ENCODE measurements at regions not wholly inside any gene's neighbourhood (a gene's known extent, or its start where the extent isn't known, plus 50 kb on each side); places are given as distances from the start of the nearest gene placed in this dataset.
A peak's percentile ranks its signal among the peaks of the same experiment; 100 is the strongest.

- Histone ChIP-seq H3K9me3 (ENCODE audit: low read depth, low read length) (no peaks in the 10 kb centered on the region), H3K4me1 (ENCODE audit: insufficient read depth, low read length) (peaks cover 11% of the 10 kb centered on the region), H4K20me1 (ENCODE audit: insufficient read depth, low read length) (no peaks in the 10 kb centered on the region), H3K4me2 (ENCODE audit: insufficient read depth, low read length) (no peak overlapping the region), H3K79me2 (ENCODE audit: insufficient read depth, low read length) (no peaks in the 10 kb centered on the region), H3K27me3 (ENCODE audit: insufficient read depth, low read length) (no peaks in the 10 kb centered on the region), H3K4me3 (ENCODE audit: insufficient read depth, low read length) (no peak overlapping the region), H3K27ac (ENCODE audit: low read depth, low read length) (no peak overlapping the region), H2AFZ (ENCODE audit: low read length) (no peak overlapping the region), H3K36me3 (ENCODE audit: insufficient read depth, low read length) (no peaks in the 10 kb centered on the region)
- DNase-seq (ENCODE audit: insufficient read length, low spot score, missing footprints), result no peak
- TF ChIP-seq CTCF (IDR thresholded peaks at IDR 0.05; ENCODE audit: extremely low read depth, low read depth, low read length), result no peak
Observed at GRCh38 chr13:29917650-29918049, 67.2 kb upstream of the UBL3 start.

- no peaks in the 10 kb centered on the region for H3K9me3 ChIP-seq (ENCODE audit: low read depth, low read length)
- no peaks in the 10 kb centered on the region for H3K27me3 ChIP-seq (ENCODE audit: insufficient read depth, low read length)
- no peaks in the 10 kb centered on the region for H3K79me2 ChIP-seq (ENCODE audit: insufficient read depth, low read length)
- H4K20me1 ChIP-seq (ENCODE audit: insufficient read depth, low read length), result no peaks in the 10 kb centered on the region
- DNase-seq (ENCODE audit: insufficient read length, low spot score, missing footprints), result no peak
- H3K27ac ChIP-seq (ENCODE audit: low read depth, low read length), result no peak overlapping the region
- no peak for TF ChIP-seq CTCF (IDR thresholded peaks at IDR 0.05; ENCODE audit: extremely low read depth, low read depth, low read length)
- H3K4me1 ChIP-seq (ENCODE audit: insufficient read depth, low read length), result peaks cover 15% of the 10 kb centered on the region
- H3K4me3 ChIP-seq (ENCODE audit: insufficient read depth, low read length), result no peak overlapping the region
- H3K36me3 ChIP-seq (ENCODE audit: insufficient read depth, low read length), result no peaks in the 10 kb centered on the region
- H2AFZ ChIP-seq (ENCODE audit: low read length), result no peak overlapping the region
- no peak overlapping the region for H3K4me2 ChIP-seq (ENCODE audit: insufficient read depth, low read length)
Observed at GRCh38 chr13:29914581-29914980, 64.2 kb upstream of the UBL3 start.

GRCh38 chr13:29911781-29912418, 61.5 kb upstream of the UBL3 start:
- no peak for TF ChIP-seq CTCF (IDR thresholded peaks at IDR 0.05; ENCODE audit: extremely low read depth, low read depth, low read length)
- no peak overlapping the region for H2AFZ ChIP-seq (ENCODE audit: low read length)
- no peak for DNase-seq (ENCODE audit: insufficient read length, low spot score, missing footprints)
- no peak overlapping the region for H3K4me2 ChIP-seq (ENCODE audit: insufficient read depth, low read length)
- H4K20me1 ChIP-seq (ENCODE audit: insufficient read depth, low read length), result no peaks in the 10 kb centered on the region
- no peaks in the 10 kb centered on the region for H3K27me3 ChIP-seq (ENCODE audit: insufficient read depth, low read length)
- H3K79me2 ChIP-seq (ENCODE audit: insufficient read depth, low read length), result no peaks in the 10 kb centered on the region
- no peaks in the 10 kb centered on the region for H3K9me3 ChIP-seq (ENCODE audit: low read depth, low read length)
- no peak overlapping the region for H3K27ac ChIP-seq (ENCODE audit: low read depth, low read length)
- H3K4me3 ChIP-seq (ENCODE audit: insufficient read depth, low read length), result no peak overlapping the region
- H3K4me1 ChIP-seq (ENCODE audit: insufficient read depth, low read length), result peaks cover 13% of the 10 kb centered on the region
- no peaks in the 10 kb centered on the region for H3K36me3 ChIP-seq (ENCODE audit: insufficient read depth, low read length)

- H3K4me3 ChIP-seq (ENCODE audit: insufficient read depth, low read length), result no peak overlapping the region
- H3K27ac ChIP-seq (ENCODE audit: low read depth, low read length), result peak overlapping the region; percentile 49
- peak; percentile 87 for DNase-seq (ENCODE audit: insufficient read length, low spot score, missing footprints)
- H3K9me3 ChIP-seq (ENCODE audit: low read depth, low read length), result no peaks in the 10 kb centered on the region
- peaks cover 18% of the 10 kb centered on the region for H3K4me1 ChIP-seq (ENCODE audit: insufficient read depth, low read length)
- H3K36me3 ChIP-seq (ENCODE audit: insufficient read depth, low read length), result no peaks in the 10 kb centered on the region
- H3K4me2 ChIP-seq (ENCODE audit: insufficient read depth, low read length), result peak overlapping the region; percentile 37
- no peaks in the 10 kb centered on the region for H4K20me1 ChIP-seq (ENCODE audit: insufficient read depth, low read length)
- H3K27me3 ChIP-seq (ENCODE audit: insufficient read depth, low read length), result no peaks in the 10 kb centered on the region
- peak overlapping the region; percentile 59 for H2AFZ ChIP-seq (ENCODE audit: low read length)
- no peaks in the 10 kb centered on the region for H3K79me2 ChIP-seq (ENCODE audit: insufficient read depth, low read length)
- no peak for TF ChIP-seq CTCF (IDR thresholded peaks at IDR 0.05; ENCODE audit: extremely low read depth, low read depth, low read length)
Observed at GRCh38 chr13:29909975-29910674, 59.7 kb upstream of the UBL3 start.
